ENCODE measurements at regions not wholly inside any gene's neighbourhood (a gene's known extent, or its start where the extent isn't known, plus 50 kb on each side); places are given as distances from the start of the nearest gene placed in this dataset.

DNA sequence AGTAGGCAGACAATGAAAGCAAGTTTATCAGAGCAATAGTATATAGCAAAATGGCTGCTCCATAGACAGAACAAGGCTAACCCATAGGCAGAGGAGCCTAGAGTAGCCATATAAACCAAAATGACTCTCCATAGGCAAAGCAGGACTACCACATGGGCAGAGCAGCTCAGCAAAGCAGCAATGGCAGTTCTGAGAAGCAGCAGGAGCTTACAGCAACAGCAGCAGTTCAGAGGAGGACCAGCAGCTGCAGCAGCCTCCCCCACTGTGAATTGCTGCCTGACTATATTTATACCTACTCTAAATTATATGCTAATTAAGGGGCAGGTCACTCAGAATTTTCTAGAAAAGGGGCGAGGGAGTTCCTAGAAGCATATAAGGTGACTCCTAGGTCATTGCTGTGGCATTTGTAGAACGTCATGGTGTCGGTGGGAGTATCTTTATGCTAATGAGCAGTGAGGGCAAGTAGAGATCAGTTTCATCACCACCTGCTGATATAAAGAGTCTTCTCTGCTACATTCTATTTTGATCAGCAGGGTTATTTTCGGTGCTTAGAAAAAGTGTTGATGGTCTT is 1115.5 kb downstream of the DTWD2 start:
- DNase-seq = no peak

DNA sequence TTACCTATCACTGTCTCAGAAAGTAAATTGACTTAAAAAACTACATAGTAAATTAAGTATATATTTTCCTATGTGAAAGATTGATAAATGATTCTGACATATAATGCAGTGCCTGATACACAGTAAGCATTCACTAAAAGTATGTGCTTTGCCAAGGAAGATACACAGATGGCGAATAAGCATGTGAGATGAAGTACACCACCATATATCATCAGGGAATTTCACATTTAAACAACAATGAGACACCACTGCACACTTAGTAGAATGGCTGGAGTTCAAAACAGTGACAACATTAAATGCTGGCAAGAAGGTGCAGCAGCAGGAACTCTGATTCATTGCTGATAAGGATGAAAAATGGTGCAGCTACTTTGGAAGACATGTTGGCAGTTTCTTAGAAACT is 1118.8 kb downstream of the DTWD2 start:
- no peak for DNase-seq

DNA sequence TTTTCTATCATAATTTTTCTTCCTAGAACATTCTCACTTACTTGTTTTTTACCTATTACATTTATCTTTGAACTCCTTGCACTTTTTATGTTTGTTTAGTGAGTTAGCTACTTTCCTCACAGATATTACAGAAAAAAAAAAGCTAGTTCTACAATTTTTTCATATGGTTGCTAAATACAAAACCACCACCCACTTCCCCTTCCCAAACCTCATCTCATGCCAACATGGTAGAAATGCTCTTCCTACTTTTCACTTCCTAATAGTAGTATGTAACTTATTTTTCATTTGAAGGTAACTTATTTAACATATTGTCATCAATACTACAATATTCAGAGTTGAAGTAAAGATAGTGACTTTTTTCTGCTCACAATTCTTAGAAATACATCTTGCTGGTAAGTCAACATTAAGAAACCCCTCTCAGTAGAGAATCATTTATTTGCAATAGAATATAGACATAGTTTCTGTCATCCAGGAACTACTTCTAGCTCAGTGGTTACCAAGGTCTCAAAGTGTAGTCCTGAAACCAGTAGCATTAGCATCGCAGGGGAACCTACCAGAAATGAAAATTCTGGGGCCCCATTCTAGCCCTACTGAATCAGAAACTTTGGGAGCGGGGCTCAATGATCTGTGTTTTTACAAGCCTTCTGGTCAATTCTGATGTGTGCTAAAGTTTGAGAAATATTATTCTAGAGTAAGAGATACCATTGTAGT is 1124.6 kb downstream of the DTWD2 start:
- no peak for DNase-seq

DNA sequence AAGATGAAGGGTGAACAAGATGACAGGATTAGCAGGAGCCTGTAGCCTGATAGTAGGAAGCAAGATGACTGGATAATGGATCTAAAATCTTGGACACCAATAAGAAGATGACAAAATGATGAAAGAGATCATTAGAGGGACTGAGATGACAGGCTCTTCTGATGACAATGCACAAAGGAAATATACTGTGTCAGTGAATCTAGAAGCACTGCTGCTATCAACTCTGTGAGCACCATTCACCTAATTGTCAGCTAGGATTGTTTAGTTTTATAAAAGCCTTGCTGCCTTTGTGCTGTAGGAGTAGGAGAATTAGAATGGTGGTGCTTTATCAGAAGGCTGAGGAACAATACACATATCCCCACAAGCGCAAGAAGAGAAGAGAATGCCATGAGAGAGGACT is 1127.8 kb downstream of the DTWD2 start:
- no peak for DNase-seq

DNA sequence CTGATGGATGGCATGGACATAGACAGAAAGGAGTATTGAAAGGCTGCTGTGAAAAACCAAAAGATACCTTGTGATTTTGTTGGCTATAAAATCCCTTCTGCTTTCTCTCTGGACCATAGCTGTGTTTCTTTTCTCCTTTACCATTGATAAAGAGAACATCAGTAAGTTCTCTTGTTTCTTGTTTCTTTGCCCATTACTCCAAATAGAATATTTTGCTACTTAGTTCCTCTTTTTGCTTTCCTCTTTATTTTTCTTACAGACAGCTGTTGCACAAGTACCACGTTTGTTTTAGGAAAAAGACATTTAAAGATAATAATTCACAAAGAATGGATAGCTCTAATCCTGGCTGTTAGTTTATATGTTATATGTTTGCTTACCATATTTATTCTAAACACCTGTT is 1129.2 kb downstream of the DTWD2 start:
- no peak for DNase-seq

DNA sequence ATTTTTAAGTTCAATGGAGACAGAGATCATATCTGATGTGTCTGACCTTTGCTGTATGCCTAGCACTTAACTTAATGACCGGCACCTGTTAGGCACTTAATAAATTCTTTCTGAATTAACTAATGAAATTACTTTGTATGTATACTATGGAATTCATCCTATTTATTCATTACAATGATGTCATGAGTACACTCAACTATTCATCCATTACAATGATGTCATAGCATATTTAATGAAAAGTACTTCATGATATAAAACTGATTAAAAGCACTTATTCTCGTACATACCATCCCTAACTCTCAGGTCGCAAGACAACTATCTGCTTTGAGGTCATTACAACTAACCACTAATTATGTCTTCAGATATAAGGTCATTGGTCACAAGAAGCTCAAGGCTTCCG is 1131.6 kb downstream of the DTWD2 start:
- DNase-seq = no peak

DNA sequence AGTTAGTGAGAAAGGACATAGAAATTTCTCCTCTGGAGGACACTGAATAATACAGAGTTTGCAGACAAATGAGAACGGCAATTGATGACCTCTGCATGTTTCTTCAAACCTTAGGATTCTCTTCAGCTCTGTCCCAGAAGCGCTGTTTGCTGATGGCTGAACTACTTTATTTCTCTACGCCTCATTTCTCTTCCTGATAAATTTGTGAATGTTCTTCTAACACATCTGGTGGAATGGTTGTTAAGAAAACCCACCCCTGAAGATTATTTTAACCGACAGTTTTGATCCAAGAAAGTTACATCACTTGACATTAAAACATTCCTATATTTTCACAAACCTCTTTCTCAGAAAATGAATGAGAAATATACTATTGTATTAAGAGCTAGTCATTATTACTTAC is 1150.6 kb downstream of the DTWD2 start:
- no peak for DNase-seq

DNA sequence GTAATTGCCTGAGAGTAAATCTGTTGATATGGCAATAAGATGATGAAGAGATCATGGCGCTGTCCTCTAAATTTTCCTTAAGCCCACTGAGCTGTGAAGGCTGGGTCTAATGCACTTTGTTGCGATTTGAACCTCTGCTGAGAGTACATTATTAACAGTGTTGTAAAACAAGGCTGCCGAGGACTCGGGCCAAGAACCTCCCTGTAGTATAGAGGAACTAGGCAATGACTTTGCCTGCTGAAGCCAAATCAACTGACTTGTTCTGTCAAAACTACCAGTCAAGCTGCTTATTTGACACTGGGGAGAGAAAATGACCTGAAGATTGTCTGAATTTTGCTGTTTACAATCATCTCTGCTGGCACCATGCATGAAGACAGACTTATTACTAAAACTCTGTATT is 1154.7 kb downstream of the DTWD2 start:
- no peak for DNase-seq

DNA sequence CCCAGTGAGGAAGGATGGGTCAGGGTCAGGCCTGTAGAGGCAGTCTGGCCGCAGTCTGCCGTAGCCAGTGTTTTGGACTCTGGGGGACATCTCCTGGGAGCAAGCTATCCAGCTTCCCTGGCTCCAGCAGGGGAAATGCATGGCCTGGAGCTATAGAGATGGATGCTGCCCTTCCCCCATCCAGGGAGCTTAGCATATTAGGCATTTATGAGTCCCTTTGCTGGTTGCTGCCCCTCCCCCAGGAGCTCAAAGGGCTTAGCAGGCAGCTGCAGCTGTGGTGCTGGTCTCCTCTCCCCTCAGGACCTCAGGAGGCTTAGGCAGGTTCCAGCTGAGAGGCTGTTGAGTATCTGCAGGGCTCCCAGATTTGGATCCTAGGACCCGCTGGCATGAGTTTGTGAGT is 1158.7 kb downstream of the DTWD2 start:
- DNase-seq = no peak

DNA sequence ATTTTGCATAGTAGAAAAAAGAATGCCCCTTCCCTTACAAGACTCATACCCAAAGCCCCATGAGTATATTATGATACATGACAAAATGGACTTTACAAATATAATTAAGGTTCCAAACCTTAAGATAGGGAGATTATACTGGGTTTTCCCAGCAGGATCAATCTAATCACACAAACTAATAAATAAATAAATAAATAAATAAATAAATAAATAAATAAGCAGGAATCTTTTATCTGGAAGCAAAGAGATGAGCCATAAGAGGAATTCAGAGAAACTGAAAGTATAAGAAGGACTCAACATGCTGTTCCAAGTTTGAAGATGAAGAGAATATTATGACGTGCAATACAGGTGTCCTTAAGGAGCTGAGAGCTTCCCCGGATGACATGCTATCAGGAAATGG is 1174.5 kb downstream of the DTWD2 start:
- DNase-seq = no peak

DNA sequence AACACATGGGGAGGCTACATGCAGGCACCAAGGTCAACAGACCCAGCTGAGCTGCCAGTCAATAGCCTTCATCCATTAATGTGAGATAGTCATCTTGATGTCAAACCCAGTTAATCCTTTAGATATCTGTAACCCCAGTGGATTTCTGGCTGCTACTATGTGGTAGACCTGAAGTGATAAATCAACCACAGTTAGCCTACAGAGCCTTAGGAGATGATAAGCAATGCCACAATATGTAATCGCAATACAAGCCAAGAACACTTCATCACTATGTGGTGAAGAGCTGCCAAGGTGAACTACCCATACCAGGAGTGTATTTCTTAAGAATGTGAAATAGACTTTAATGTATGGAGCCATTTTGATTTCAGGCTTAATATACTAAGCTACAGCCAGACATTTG is 1175.5 kb downstream of the DTWD2 start:
- no peak for DNase-seq

DNA sequence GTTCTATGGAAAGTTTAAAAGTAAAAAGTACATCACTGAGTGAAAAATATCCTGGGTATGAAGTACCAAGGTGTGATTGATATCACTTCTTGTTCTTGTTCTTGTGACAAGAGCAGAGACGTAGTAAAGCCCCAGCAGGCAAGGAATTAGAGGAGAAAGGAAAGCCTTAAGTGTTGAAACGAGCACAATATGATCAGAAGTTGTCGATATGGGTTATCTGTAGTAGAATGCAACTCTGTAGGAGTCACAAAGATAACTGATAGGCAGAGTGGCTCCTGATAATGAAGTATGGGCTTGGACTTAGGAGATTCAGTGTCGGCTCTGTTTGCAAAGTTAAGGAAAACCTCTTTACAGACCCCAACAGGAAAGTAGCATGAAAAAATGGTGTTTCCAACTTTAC is 1179.1 kb downstream of the DTWD2 start:
- no peak for DNase-seq

DNA sequence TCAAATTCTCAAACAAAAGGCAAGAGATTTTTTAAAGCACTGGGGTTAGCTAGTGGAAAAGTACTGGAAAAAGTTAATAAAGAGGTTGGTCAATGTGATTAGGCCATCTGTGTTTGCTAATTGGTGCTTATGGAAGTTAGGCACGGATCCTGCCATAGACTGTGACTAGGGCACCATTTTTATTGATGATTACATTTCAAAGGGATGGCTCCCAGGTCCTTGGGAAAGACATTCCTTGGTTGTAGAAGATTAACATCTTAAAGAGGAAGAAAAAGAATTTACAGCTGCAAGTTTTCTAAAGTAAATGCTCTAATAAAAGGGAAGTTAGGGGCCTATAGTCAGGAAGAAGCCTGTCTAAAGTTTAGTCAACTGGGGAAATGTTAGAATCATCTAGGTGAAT is 1183.3 kb downstream of the DTWD2 start:
- DNase-seq = no peak

DNA sequence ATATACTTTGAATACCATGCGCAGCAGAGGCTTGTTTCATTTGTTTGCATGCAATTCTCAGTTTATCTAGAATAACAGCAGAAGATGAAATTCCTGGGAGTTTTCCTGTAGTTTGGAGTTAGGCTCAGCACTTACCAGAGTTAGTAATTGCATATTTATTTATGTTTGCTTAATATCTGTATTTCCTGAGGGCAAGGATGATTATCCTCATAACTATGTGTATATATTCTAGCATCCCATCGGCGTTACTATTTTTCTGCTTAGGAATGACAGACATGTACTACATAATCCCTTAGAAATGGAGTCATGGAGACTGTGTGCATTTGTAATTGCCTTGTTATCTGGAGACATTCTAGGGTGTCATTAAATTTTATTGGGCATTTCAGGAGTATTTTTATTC is 1184.8 kb downstream of the DTWD2 start:
- DNase-seq = no peak

DNA sequence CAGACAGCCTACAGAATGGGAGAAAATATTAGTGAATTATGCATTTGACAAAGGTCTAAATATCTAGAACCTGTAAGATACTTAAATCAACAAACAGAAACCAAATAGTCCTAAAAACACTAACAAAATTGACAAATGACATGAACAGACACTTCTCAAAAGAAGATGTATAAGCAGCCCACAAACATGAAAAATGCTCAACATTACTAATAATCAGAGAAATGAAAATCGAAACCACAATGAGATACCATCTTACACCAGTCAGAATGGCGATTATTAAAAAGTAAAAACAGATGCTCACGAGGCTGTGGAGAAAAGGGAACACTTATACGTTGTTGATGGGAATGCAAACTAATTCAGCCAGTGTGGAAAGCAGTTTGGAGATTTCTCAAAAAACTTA is 1186.8 kb downstream of the DTWD2 start:
- no peak for DNase-seq

DNA sequence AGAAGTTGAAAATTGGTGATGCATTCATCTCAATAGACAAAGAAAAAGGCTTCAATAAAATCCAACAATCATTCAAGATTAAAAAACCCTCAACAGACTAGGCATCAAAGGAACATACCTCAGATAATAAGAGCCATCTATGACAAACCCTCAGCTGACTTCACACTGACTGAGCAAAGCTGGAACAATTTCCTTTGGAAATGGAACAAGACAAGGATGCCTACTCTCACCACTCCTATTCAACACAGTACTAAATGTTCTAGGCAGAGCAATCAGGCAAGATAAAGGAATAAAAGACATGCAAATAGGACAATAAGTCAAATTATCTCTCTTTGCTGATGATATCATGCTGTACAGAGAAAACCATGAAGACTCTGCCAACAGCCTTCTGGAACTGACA is 1188.1 kb downstream of the DTWD2 start:
- no peak for DNase-seq

DNA sequence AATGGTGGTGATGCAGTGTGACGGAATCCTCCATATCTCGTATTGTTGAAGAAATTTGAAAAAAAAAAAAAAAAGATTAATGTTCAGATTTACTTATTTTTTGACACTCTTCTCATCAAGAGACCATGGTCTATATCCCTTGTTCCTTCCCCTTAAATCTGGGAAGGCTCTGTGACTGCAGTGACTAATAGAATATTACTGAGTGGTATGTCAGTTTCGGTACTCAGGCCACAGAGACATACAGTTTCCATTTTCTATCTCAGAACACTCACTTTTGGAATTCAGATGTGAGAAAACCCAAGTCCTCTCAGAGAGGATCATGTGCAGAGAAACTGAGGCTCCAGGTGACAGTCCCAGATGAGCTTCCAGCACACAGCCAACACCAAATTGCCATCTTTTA is 1193.5 kb downstream of the DTWD2 start:
- DNase-seq = no peak

DNA sequence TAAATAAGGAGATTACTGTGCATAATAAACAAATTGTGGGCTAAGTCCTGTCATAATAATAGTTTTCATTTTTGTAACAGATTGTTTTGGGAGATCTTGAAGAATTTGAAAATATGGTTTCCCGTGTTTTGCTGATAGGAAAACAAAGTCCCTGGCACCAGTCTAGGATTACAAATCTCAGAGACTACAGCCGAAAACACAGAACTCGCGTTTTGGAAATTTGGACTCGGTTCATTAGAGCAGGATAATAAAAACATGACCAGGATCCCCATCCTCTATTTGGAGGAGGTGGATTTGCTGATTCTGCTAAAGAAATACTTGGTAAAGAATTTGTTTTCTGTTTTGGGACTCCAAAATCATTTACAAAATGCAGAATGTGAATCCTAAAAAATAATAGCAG is 1194.4 kb downstream of the DTWD2 start:
- DNase-seq = no peak

DNA sequence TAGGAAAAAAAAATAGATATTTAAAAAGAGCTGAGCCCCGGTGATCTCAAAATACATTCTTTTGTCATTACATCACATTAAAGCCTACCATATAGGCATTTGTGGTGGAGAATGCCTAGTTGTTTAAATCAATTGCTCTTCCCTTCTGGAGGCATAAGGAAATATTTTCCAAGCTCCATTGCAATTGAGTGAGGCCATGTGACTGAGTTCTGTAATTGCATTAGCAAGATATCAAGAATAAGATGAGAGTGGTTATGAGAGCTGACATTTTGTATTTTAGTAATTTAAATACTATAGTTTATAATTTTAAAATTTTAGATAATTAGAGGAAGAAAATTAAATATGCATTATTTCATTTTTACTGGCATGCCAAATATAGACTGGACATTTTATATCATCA is 1195.9 kb downstream of the DTWD2 start:
- DNase-seq = no peak

DNA sequence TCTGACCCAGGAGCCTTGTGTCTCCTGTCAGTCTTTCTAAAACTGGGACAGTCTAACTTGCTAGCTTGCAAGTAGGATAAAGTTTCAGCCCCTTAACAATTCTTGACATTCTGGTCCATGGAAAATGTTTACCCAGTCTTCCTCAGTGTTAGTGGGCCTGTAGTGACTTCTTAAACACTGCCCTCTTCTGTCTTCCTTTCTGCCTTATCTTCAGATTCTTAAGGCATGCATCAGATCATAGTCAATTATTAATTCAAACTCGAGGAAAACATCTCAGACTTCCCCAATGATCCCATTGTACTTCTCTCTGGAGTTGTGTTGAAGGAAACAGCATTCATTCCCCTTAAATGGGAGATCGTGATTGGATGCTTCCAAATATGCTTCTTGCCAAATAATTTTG is 1199.8 kb downstream of the DTWD2 start:
- no peak for DNase-seq

DNA sequence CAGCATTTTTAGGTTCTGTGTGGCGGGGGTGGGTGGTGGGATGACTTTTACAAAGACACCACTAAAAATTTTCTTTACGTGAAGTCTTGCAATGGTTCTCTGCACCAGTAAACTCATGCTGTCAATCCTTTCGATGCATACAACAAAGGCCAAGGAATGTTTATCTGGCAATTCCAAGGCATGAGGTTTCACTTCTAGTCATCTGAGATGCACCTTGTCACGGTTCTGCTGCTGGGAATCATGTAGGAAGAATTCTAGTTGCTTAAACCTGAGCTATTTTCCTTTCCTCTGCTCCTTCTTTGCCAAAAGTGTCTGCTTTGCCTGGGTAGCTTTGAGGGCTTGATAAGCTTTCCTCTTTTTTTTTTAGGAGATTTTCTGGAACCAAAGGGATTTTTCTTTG is 1204.5 kb upstream of the SEMA6A start:
- no peak for DNase-seq

DNA sequence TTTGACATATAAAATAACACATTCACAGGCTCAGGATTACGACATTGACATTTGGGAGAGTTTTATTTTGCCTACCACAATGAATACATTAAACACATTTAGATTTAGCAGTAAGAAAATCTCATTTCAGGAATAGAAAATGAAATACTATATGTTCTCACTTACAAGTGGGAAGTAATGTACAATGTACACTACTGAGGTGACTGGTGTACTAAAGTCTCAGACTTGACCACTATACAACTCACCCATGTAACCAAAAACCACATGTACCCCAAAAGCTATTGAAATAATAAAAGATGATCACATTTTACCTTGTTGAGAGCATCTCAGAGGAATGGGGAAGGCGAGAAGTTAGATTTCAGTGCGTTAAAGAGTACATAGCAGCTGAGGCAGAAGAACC is 1202.4 kb upstream of the SEMA6A start:
- DNase-seq = no peak

DNA sequence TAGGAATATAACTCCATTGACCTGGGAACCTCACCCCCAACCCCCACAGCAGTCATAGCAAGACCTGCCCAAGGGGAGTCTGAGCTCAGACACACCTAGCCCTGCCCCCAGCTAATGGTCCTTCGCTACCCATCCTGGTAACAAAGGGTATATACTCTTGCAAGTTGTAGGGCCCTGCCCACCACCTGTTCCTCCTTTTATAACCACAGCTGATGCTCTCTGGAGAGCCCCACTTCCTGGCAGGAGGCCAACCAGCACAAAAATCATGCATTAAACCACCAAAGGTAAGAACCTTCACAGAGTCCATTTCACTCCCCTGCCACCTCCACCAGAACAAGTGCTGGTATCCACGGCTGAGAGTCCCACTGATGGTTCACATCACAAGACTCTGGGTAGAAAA is 1195.3 kb upstream of the SEMA6A start:
- DNase-seq = no peak

DNA sequence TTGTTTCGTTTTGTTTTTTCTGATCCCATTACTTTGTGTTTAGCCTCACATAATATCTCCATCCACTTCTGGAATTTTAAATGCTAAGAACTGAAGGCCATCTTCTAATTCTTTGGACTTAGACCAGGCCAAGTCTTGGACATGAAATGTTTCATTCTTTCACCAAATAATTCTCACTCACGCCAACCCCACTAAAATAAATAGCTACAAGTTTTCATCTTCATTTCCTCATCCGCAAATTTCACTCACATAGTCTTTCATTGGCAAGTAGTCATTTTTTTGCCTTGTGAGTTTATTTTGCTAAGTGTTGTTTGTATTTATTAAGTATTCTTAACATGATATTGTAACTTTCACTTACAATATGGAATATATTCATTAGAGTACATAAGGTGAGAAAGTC is 1188.6 kb upstream of the SEMA6A start:
- no peak for DNase-seq

DNA sequence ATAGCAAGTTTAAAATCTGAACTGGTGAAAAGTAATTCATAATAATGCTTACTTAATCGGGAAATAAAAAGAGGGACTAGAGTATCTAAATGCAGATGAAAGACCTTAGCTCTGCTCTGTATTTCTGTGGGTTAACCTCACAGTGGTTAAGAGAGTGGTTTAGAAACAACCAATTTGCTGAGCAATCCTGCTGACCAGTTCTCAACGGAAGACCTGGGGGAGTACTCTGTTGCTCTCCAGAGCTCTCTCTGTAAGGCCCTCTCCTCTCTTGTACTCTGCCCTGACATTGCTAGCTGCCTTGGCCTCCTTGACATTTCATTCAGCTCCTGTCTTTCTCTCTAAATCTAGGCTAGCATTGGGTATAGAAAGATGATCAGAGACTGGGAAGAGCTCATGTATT is 1186.6 kb upstream of the SEMA6A start:
- DNase-seq = no peak
